ENCODE measurements at regions not wholly inside any gene's neighbourhood (a gene's known extent, or its start where the extent isn't known, plus 50 kb on each side); places are given as distances from the start of the nearest gene placed in this dataset.

DNA sequence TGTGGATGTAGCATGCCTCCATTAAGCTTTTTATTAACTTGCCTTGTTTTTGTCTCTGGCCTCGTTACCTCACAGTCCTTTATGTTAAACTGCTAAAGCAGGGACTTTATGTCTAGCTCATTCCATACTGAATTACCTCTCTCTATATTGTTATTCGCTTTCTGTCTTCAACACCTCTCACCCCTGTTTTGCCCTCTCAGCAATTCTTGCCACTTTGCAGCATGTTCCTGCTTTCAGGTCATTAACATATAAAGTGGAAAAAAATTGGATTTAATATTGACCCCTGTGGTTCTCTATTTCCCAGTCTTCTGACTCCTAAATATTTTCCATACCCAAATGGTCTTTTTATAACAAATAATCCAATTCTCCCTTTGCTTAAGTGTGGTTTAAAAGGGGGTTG is 810.4 kb upstream of the KIF2B start:
- no peaks in the 10 kb centered on the region for H3K9me2 ChIP-seq (ENCODE audit: insufficient read depth)
- ChIA-PET POLR2A (no interaction called here), RAD21 (ENCODE audit: low non-redundant PET in 1 of 2, low total read pairs in 2 of 2, uncharacterized antibody in 2 of 2, unreplicated experiment in 2 of 2) (no interaction called here), CTCF (no interaction called here)
- BruUV-seq (replicated peaks) = no TSS peak
- H3K9me3 ChIP-seq (ENCODE audit: control insufficient read depth in 1 of 2, insufficient read depth in 1 of 2, low read depth in 1 of 2, low read length in 2 of 2) = peaks cover 26 to 45% of the 10 kb centered on the region in 2 experiments
- TF ChIP-seq TCF7L2 (IDR thresholded peaks at IDR 0.05; ENCODE audit: borderline replicate concordance, extremely low read depth, insufficient read depth, insufficient read length) (no peak), SIN3A (IDR thresholded peaks at IDR 0.05; ENCODE audit: low read depth) (no peak), ZFX (IDR thresholded peaks at IDR 0.05) (no peak), RAD21 (IDR thresholded peaks at IDR 0.05; ENCODE audit: low read depth) (no peak), EGR1 (IDR thresholded peaks at IDR 0.05; ENCODE audit: low read depth) (no peak), CBX3 (IDR thresholded peaks at IDR 0.05; ENCODE audit: low read depth) (no peak), ZNF274 (IDR thresholded peaks at IDR 0.05; ENCODE audit: low read depth, low read length) (no peak), SP1 (IDR thresholded peaks at IDR 0.05; ENCODE audit: low read depth) (no peak), EZH2phosphoT487 (IDR thresholded peaks at IDR 0.05; ENCODE audit: borderline replicate concordance) (no peak), YY1 (IDR thresholded peaks at IDR 0.05; ENCODE audit: extremely low read depth, insufficient replicate concordance, low read depth, low read length) (no peak), CEBPB (IDR thresholded peaks at IDR 0.05; ENCODE audit: low read depth) (no peak), FOSL1 (IDR thresholded peaks at IDR 0.05; ENCODE audit: low read depth) (no peak), SRF (IDR thresholded peaks at IDR 0.05; ENCODE audit: low read depth) (no peak), POLR2A (IDR thresholded peaks at IDR 0.05; ENCODE audit: borderline replicate concordance, extremely low read depth, insufficient read depth, insufficient read length) (no peak)
- TF ChIP-seq, protein P1, sequence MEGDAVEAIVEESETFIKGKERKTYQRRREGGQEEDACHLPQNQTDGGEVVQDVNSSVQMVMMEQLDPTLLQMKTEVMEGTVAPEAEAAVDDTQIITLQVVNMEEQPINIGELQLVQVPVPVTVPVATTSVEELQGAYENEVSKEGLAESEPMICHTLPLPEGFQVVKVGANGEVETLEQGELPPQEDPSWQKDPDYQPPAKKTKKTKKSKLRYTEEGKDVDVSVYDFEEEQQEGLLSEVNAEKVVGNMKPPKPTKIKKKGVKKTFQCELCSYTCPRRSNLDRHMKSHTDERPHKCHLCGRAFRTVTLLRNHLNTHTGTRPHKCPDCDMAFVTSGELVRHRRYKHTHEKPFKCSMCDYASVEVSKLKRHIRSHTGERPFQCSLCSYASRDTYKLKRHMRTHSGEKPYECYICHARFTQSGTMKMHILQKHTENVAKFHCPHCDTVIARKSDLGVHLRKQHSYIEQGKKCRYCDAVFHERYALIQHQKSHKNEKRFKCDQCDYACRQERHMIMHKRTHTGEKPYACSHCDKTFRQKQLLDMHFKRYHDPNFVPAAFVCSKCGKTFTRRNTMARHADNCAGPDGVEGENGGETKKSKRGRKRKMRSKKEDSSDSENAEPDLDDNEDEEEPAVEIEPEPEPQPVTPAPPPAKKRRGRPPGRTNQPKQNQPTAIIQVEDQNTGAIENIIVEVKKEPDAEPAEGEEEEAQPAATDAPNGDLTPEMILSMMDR (IDR thresholded peaks at IDR 0.05 in 2 of 3, conservative IDR thresholded peaks at IDR 0.05 in 1 of 3; ENCODE audit: borderline replicate concordance in 1 of 3, insufficient read depth in 1 of 3, low read depth in 2 of 3, low read length in 2 of 3) = no peak
- TF ChIP-seq, protein P2, sequence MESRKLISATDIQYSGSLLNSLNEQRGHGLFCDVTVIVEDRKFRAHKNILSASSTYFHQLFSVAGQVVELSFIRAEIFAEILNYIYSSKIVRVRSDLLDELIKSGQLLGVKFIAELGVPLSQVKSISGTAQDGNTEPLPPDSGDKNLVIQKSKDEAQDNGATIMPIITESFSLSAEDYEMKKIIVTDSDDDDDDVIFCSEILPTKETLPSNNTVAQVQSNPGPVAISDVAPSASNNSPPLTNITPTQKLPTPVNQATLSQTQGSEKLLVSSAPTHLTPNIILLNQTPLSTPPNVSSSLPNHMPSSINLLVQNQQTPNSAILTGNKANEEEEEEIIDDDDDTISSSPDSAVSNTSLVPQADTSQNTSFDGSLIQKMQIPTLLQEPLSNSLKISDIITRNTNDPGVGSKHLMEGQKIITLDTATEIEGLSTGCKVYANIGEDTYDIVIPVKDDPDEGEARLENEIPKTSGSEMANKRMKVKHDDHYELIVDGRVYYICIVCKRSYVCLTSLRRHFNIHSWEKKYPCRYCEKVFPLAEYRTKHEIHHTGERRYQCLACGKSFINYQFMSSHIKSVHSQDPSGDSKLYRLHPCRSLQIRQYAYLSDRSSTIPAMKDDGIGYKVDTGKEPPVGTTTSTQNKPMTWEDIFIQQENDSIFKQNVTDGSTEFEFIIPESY (IDR thresholded peaks at IDR 0.05; ENCODE audit: extremely low read depth, insufficient replicate concordance, low read length) = no peak
- TF ChIP-seq, protein P3, sequence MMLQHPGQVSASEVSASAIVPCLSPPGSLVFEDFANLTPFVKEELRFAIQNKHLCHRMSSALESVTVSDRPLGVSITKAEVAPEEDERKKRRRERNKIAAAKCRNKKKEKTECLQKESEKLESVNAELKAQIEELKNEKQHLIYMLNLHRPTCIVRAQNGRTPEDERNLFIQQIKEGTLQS (IDR thresholded peaks at IDR 0.05) = no peak
- TF ChIP-seq, protein P4, sequence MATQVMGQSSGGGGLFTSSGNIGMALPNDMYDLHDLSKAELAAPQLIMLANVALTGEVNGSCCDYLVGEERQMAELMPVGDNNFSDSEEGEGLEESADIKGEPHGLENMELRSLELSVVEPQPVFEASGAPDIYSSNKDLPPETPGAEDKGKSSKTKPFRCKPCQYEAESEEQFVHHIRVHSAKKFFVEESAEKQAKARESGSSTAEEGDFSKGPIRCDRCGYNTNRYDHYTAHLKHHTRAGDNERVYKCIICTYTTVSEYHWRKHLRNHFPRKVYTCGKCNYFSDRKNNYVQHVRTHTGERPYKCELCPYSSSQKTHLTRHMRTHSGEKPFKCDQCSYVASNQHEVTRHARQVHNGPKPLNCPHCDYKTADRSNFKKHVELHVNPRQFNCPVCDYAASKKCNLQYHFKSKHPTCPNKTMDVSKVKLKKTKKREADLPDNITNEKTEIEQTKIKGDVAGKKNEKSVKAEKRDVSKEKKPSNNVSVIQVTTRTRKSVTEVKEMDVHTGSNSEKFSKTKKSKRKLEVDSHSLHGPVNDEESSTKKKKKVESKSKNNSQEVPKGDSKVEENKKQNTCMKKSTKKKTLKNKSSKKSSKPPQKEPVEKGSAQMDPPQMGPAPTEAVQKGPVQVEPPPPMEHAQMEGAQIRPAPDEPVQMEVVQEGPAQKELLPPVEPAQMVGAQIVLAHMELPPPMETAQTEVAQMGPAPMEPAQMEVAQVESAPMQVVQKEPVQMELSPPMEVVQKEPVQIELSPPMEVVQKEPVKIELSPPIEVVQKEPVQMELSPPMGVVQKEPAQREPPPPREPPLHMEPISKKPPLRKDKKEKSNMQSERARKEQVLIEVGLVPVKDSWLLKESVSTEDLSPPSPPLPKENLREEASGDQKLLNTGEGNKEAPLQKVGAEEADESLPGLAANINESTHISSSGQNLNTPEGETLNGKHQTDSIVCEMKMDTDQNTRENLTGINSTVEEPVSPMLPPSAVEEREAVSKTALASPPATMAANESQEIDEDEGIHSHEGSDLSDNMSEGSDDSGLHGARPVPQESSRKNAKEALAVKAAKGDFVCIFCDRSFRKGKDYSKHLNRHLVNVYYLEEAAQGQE (IDR thresholded peaks at IDR 0.05; ENCODE audit: low read depth) = no peak
- TF ChIP-seq, protein P5, sequence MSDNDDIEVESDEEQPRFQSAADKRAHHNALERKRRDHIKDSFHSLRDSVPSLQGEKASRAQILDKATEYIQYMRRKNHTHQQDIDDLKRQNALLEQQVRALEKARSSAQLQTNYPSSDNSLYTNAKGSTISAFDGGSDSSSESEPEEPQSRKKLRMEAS (IDR thresholded peaks at IDR 0.05) = no peak
- no peaks in the 10 kb centered on the region for H3K79me2 ChIP-seq (ENCODE audit: insufficient read depth, low read length)
- DNase-seq (ENCODE audit: low read depth, low spot score) (no peak), ATAC-seq (no peak)
- H3K36me3 ChIP-seq (ENCODE audit: control insufficient read depth in 1 of 2, insufficient read depth in 2 of 2, low read length in 2 of 2) = no peaks in the 10 kb centered on the region
- H3K9ac ChIP-seq (ENCODE audit: low read length) = no peak overlapping the region
- H3K27ac ChIP-seq (ENCODE audit: low read depth, low read length) = no peak overlapping the region
- intact Hi-C loops (cut with micrococcal nuclease) = no loop called here
- no peaks in the 10 kb centered on the region for H3K4me1 ChIP-seq (ENCODE audit: control insufficient read depth in 1 of 2, insufficient read depth in 2 of 2, low read length in 2 of 2)
- H4K20me1 ChIP-seq (ENCODE audit: insufficient read depth) = no peaks in the 10 kb centered on the region
- H3K4me2 ChIP-seq (ENCODE audit: low read length) = no peak overlapping the region
- no peaks in the 10 kb centered on the region for H3K27me3 ChIP-seq (ENCODE audit: insufficient read depth, low read length)
- H2AFZ ChIP-seq (ENCODE audit: low read depth, low read length, poor library complexity, severe bottlenecking) = no peak overlapping the region
- no peak overlapping the region for H3K4me3 ChIP-seq (replicated peaks in 1 of 2; ENCODE audit: low read depth in 1 of 2, low read length in 2 of 2)

Measured in HCT116 (cell line).